ENCODE measurements at regions not wholly inside any gene's neighbourhood (a gene's known extent, or its start where the extent isn't known, plus 50 kb on each side); places are given as distances from the start of the nearest gene placed in this dataset.
A peak's percentile ranks its signal among the peaks of the same experiment; 100 is the strongest.
"Not testable (repeated sequence)": the region's sequence is repeated elsewhere in the genome, so short reads cannot be mapped to it uniquely, and the experiment has no call there.

DNA sequence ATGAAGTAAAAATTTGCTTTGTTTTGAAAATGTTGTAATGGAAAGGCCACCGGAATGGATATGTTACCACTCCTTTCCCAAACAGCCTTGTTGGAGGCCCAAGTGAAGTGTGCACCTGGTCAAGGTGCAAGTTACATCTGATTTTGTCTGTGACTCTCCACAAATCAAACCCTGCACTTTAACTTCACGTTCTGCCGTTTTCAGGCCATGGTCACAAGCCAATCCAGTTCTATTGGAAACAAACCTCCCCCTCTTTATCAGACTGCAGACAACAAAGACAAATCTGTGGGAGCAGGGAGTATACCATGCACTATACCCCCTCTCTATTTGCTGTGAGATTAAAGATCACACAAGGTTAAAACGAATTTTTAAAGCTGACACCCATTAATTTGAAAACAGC is 155.6 kb upstream of the RFC3 start:
- Histone ChIP-seq H3K9me3 (ENCODE audit: control insufficient read depth in 5 of 5, low read length in 5 of 5) (no peaks in the 10 kb centered on the region), H3K4me3 (ENCODE audit: low read depth in 1 of 5, low read length in 5 of 5) (no peak overlapping the region), H3K27ac (ENCODE audit: low read depth, low read length) (no peak overlapping the region), H3K4me1 (ENCODE audit: control insufficient read depth in 5 of 5, insufficient read depth in 5 of 5, low read length in 5 of 5) (peaks cover 0 to 7% (median 4%) of the 10 kb centered on the region in 5 donors), H3K36me3 (ENCODE audit: control insufficient read depth in 5 of 5, insufficient read depth in 5 of 5, low read length in 5 of 5) (peaks cover 0 to 5% (median 0%) of the 10 kb centered on the region in 5 donors), H3K27me3 (ENCODE audit: control insufficient read depth in 5 of 5, insufficient read depth in 4 of 5, low read length in 5 of 5) (no peaks in the 10 kb centered on the region), H3K9ac (ENCODE audit: low read length in 5 of 5) (no peak overlapping the region)

DNA sequence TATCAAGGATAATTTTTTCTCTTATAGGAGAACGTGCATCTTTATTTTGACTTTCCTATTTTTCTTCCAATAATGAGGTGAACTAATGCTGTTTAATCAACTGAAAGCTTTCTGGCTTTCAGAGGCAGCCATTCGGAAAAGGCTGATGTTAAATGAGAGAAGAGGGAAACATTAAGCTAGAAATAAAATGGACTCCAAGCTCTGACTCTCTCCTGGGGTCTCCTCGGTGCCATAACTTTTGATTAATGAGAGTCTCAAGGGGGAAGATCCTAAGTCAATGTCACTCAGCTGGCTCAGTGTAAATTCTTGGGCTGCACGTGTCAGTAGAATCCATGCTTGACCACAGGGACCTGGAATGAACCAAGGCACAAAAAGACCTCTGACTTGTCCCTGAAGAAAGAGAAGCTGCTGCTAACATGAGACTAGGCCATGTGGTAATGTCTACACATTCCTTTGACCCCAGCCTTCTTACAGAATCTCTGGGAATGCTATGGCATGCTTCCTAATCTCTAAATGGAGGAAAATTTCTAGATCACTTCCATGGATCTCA is 152.2 kb upstream of the RFC3 start:
- H3K4me1 ChIP-seq (ENCODE audit: control insufficient read depth in 5 of 5, insufficient read depth in 5 of 5, low read length in 5 of 5), result peaks cover 0 to 7% (median 4%) of the 10 kb centered on the region in 5 donors
- H3K27me3 ChIP-seq (ENCODE audit: control insufficient read depth in 5 of 5, insufficient read depth in 4 of 5, low read length in 5 of 5), result no peaks in the 10 kb centered on the region
- peaks cover 0 to 5% (median 0%) of the 10 kb centered on the region in 5 donors for H3K36me3 ChIP-seq (ENCODE audit: control insufficient read depth in 5 of 5, insufficient read depth in 5 of 5, low read length in 5 of 5)
- no peaks in the 10 kb centered on the region for H3K9me3 ChIP-seq (ENCODE audit: control insufficient read depth in 5 of 5, low read length in 5 of 5)
- H3K4me3 ChIP-seq (ENCODE audit: low read depth in 1 of 5, low read length in 5 of 5), result no peak overlapping the region
- H3K9ac ChIP-seq (ENCODE audit: low read length in 5 of 5), result no peak overlapping the region
- H3K27ac ChIP-seq (ENCODE audit: low read depth, low read length), result no peak overlapping the region

DNA sequence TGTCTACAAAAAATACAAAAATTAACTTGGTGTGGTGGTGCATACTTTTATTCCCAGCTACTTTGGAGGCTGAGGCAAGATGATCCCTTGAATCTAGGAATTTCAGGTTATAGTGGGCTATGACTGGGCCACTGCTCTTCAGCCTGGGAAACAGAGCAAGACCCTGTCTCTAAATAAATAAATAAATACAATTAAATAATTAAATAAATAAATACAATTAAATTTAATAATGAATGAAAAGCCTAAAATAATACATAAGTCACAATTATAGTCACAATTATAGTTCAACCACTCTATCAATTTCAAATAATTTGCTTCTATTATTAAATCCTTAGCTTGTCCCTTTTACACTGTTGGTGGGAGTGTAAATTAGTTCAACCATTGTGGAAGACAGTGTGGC is 146.4 kb upstream of the RFC3 start:
- H3K27me3 ChIP-seq (ENCODE audit: control insufficient read depth in 5 of 5, insufficient read depth in 4 of 5, low read length in 5 of 5), result no peaks in the 10 kb centered on the region
- peaks cover 0 to 20% (median 12%) of the 10 kb centered on the region in 5 donors for H3K4me1 ChIP-seq (ENCODE audit: control insufficient read depth in 5 of 5, insufficient read depth in 5 of 5, low read length in 5 of 5)
- H3K4me3 ChIP-seq (ENCODE audit: low read depth in 1 of 5, low read length in 5 of 5), result no peak overlapping the region
- H3K36me3 ChIP-seq (ENCODE audit: control insufficient read depth in 5 of 5, insufficient read depth in 5 of 5, low read length in 5 of 5), result no peaks in the 10 kb centered on the region
- H3K27ac ChIP-seq (ENCODE audit: low read depth, low read length), result no peak overlapping the region
- no peaks in the 10 kb centered on the region for H3K9me3 ChIP-seq (ENCODE audit: control insufficient read depth in 5 of 5, low read length in 5 of 5)
- H3K9ac ChIP-seq (ENCODE audit: low read length in 5 of 5), result no peak overlapping the region

DNA sequence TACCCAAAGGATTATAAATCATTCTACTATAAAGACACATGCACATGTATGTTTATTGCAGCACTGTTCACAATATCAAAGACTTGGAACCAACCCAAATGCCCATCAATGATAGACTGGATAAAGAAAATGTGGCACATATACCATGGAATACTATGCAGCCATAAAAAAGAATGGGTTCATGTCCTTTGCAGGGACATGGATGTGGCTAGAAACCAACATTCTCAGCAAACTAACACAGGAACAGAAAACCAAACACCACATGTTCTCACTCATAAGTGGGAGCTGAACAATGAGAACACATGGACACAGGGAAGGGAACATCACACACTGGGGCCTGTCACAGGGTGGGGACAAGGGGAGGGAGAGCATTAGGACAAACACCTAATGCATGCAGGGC is 145.9 kb upstream of the RFC3 start:
- H3K27ac ChIP-seq (ENCODE audit: low read depth, low read length); H3K36me3 ChIP-seq (ENCODE audit: control insufficient read depth in 5 of 5, insufficient read depth in 5 of 5, low read length in 5 of 5); H3K9me3 ChIP-seq (ENCODE audit: control insufficient read depth in 5 of 5, low read length in 5 of 5); H3K9ac ChIP-seq (ENCODE audit: low read length in 5 of 5); H3K4me3 ChIP-seq (ENCODE audit: low read depth in 1 of 5, low read length in 5 of 5); H3K27me3 ChIP-seq (ENCODE audit: control insufficient read depth in 5 of 5, insufficient read depth in 4 of 5, low read length in 5 of 5): not testable (repeated sequence)
- H3K4me1 ChIP-seq (ENCODE audit: control insufficient read depth in 5 of 5, insufficient read depth in 5 of 5, low read length in 5 of 5), result peaks cover 0 to 25% (median 17%) of the 10 kb centered on the region in 5 donors

- Histone ChIP-seq H3K36me3 (ENCODE audit: control insufficient read depth in 5 of 5, insufficient read depth in 5 of 5, low read length in 5 of 5) (no peaks in the 10 kb centered on the region), H3K9me3 (ENCODE audit: control insufficient read depth in 5 of 5, low read length in 5 of 5) (no peaks in the 10 kb centered on the region), H3K27me3 (ENCODE audit: control insufficient read depth in 5 of 5, insufficient read depth in 4 of 5, low read length in 5 of 5) (no peaks in the 10 kb centered on the region), H3K27ac (ENCODE audit: low read depth, low read length) (peak overlapping the region; percentile 26), H3K4me1 (ENCODE audit: control insufficient read depth in 5 of 5, insufficient read depth in 5 of 5, low read length in 5 of 5) (peaks cover 0 to 42% (median 27%) of the 10 kb centered on the region in 5 donors), H3K9ac (ENCODE audit: low read length in 5 of 5) (peak overlapping the region in 4 of 5 donors; percentile 18 to 81 (median 52)), H3K4me3 (ENCODE audit: low read depth in 1 of 5, low read length in 5 of 5) (peak overlapping the region; percentile 59 to 91 (median 70))
These were observed 141.6 kb upstream of the RFC3 start for GRCh38 chr13:33676045-33676989.

- H3K27ac ChIP-seq (ENCODE audit: low read depth, low read length), result peak overlapping the region; percentile 9
- no peak overlapping the region for H3K9ac ChIP-seq (ENCODE audit: low read length in 5 of 5)
- H3K36me3 ChIP-seq (ENCODE audit: control insufficient read depth in 5 of 5, insufficient read depth in 5 of 5, low read length in 5 of 5), result no peaks in the 10 kb centered on the region
- no peak overlapping the region for H3K4me3 ChIP-seq (ENCODE audit: low read depth in 1 of 5, low read length in 5 of 5)
- peaks cover 0 to 42% (median 27%) of the 10 kb centered on the region in 5 donors for H3K4me1 ChIP-seq (ENCODE audit: control insufficient read depth in 5 of 5, insufficient read depth in 5 of 5, low read length in 5 of 5)
- H3K27me3 ChIP-seq (ENCODE audit: control insufficient read depth in 5 of 5, insufficient read depth in 4 of 5, low read length in 5 of 5), result no peaks in the 10 kb centered on the region
- H3K9me3 ChIP-seq (ENCODE audit: control insufficient read depth in 5 of 5, low read length in 5 of 5), result no peaks in the 10 kb centered on the region
These were observed 140.7 kb upstream of the RFC3 start for GRCh38 chr13:33677215-33677614.

- Histone ChIP-seq H3K9ac (ENCODE audit: low read length in 5 of 5) (no peak overlapping the region), H3K27ac (ENCODE audit: low read depth, low read length) (no peak overlapping the region), H3K4me3 (ENCODE audit: low read depth in 1 of 5, low read length in 5 of 5) (no peak overlapping the region), H3K4me1 (ENCODE audit: control insufficient read depth in 5 of 5, insufficient read depth in 5 of 5, low read length in 5 of 5) (peaks cover 0 to 42% (median 27%) of the 10 kb centered on the region in 5 donors), H3K9me3 (ENCODE audit: control insufficient read depth in 5 of 5, low read length in 5 of 5) (no peaks in the 10 kb centered on the region), H3K27me3 (ENCODE audit: control insufficient read depth in 5 of 5, insufficient read depth in 4 of 5, low read length in 5 of 5) (no peaks in the 10 kb centered on the region), H3K36me3 (ENCODE audit: control insufficient read depth in 5 of 5, insufficient read depth in 5 of 5, low read length in 5 of 5) (no peaks in the 10 kb centered on the region)
These were observed 139.9 kb upstream of the RFC3 start for GRCh38 chr13:33678084-33678483.

DNA sequence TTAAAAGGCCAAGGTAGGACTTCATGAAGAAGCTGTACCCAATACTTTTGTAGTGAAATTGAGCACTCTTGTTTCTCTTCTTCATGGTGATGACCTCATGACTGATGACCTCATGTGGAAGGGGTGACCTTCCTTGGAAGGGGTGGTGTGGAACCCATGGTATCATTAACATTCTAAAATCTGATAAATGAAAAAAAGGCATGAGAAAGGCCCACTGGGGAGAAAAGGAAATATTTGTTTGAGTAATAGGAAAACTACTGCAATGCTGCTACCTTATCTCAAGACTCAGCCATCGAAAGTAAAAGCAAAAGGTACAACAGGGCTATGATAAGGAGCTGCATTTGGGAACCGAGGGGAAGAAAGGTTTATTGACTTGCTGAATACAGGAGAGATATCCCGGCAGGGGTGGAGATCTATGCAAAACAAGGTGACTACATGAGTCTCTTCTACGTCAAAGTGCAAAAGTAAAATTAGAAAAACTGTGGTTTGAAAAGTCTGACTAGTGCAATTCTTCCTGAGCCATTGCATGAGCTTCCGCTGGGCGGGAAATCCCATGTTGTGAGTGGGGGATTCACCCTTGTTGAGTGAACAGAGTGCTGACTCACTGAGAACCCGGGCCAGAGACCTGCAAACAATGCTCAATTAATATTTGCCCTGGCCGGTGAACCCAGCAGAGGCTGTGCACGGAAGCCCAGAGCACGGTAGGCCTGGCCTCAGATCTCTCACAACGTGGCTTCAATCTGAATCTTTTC is 138.9 kb upstream of the RFC3 start:
- Histone ChIP-seq H3K27ac (ENCODE audit: low read depth, low read length) (peak overlapping the region; percentile 50), H3K27me3 (ENCODE audit: control insufficient read depth in 5 of 5, insufficient read depth in 4 of 5, low read length in 5 of 5) (no peaks in the 10 kb centered on the region), H3K36me3 (ENCODE audit: control insufficient read depth in 5 of 5, insufficient read depth in 5 of 5, low read length in 5 of 5) (no peaks in the 10 kb centered on the region), H3K9me3 (ENCODE audit: control insufficient read depth in 5 of 5, low read length in 5 of 5) (no peaks in the 10 kb centered on the region), H3K9ac (ENCODE audit: low read length in 5 of 5) (peak overlapping the region in 2 of 5 donors; percentile 41 to 51), H3K4me1 (ENCODE audit: control insufficient read depth in 5 of 5, insufficient read depth in 5 of 5, low read length in 5 of 5) (peaks cover 0 to 42% (median 27%) of the 10 kb centered on the region in 5 donors), H3K4me3 (ENCODE audit: low read depth in 1 of 5, low read length in 5 of 5) (peak overlapping the region in 2 of 5 donors; percentile 2 to 13)

- Histone ChIP-seq H3K9me3 (ENCODE audit: control insufficient read depth in 5 of 5, low read length in 5 of 5) (no peaks in the 10 kb centered on the region), H3K4me3 (ENCODE audit: low read depth in 1 of 5, low read length in 5 of 5) (no peak overlapping the region), H3K4me1 (ENCODE audit: control insufficient read depth in 5 of 5, insufficient read depth in 5 of 5, low read length in 5 of 5) (peaks cover 0 to 41% (median 27%) of the 10 kb centered on the region in 5 donors), H3K36me3 (ENCODE audit: control insufficient read depth in 5 of 5, insufficient read depth in 5 of 5, low read length in 5 of 5) (no peaks in the 10 kb centered on the region), H3K27me3 (ENCODE audit: control insufficient read depth in 5 of 5, insufficient read depth in 4 of 5, low read length in 5 of 5) (no peaks in the 10 kb centered on the region), H3K27ac (ENCODE audit: low read depth, low read length) (peak overlapping the region; percentile 27), H3K9ac (ENCODE audit: low read length in 5 of 5) (peak overlapping the region in 2 of 5 donors; percentile 41 to 51)
These were observed 138.3 kb upstream of the RFC3 start for GRCh38 chr13:33679658-33680012.

Measured in subcutaneous abdominal adipose tissue (tissue), 5 donors.